ENCODE measurements at regions not wholly inside any gene's neighbourhood (a gene's known extent, or its start where the extent isn't known, plus 50 kb on each side); places are given as distances from the start of the nearest gene placed in this dataset.

GRCh38 chr6:145405006-145405551 is 330.2 kb downstream of the EPM2A start:
- WGBS = 83% methylated on average over 5 of the region's 5 CpGs
- TF ChIP-seq HNF4A (conservative IDR thresholded peaks at IDR 0.05) = no peak
- no peak for TF ChIP-seq RAD21 (IDR thresholded peaks at IDR 0.05)
- no peak for TF ChIP-seq FOXA2 (IDR thresholded peaks at IDR 0.05)
- no peak for TF ChIP-seq YY1 (IDR thresholded peaks at IDR 0.05)
- TF ChIP-seq JUND (IDR thresholded peaks at IDR 0.05) = no peak
- no peak for TF ChIP-seq EGR1 (IDR thresholded peaks at IDR 0.05; ENCODE audit: low read depth in 2 of 2)
- Histone ChIP-seq H3K36me3 (ENCODE audit: control insufficient read depth in 4 of 4, insufficient read depth in 3 of 4, low read depth in 1 of 4, low read length in 3 of 4) (no peaks in the 10 kb centered on the region), H3K9ac (ENCODE audit: low read depth in 1 of 2, low read length in 2 of 2) (no peak overlapping the region), H3K4me1 (ENCODE audit: control insufficient read depth in 4 of 4, insufficient read depth in 4 of 4, low read length in 3 of 4) (no peaks in the 10 kb centered on the region), H3K4me3 (ENCODE audit: low read depth in 1 of 3, low read length in 3 of 3) (no peak overlapping the region), H3K27me3 (ENCODE audit: control insufficient read depth in 4 of 4, insufficient read depth in 4 of 4, low read length in 3 of 4) (no peaks in the 10 kb centered on the region), H3K27ac (ENCODE audit: low read depth in 1 of 2, low read length in 2 of 2) (no peak overlapping the region), H3K9me3 (ENCODE audit: control insufficient read depth in 4 of 4, low read length in 3 of 4) (no peaks in the 10 kb centered on the region)
- no peak for DNase-seq (ENCODE audit: low spot score)

- no peaks in the 10 kb centered on the region for H3K36me3 ChIP-seq (ENCODE audit: control insufficient read depth in 4 of 4, insufficient read depth in 3 of 4, low read depth in 1 of 4, low read length in 3 of 4)
- DNase-seq (ENCODE audit: low spot score) = no peak
- H3K27ac ChIP-seq (ENCODE audit: low read depth in 1 of 2, low read length in 2 of 2) = no peak overlapping the region
- WGBS = 41% methylated on average over 4 of the region's 4 CpGs
- no peaks in the 10 kb centered on the region for H3K9me3 ChIP-seq (ENCODE audit: control insufficient read depth in 4 of 4, low read length in 3 of 4)
- TF ChIP-seq RXRA (IDR thresholded peaks at IDR 0.05) (no peak), EGR1 (IDR thresholded peaks at IDR 0.05; ENCODE audit: low read depth in 2 of 2) (no peak), CTCF (IDR thresholded peaks at IDR 0.05; ENCODE audit: low read depth, low read length, missing input control) (no peak), FOXA1 (IDR thresholded peaks at IDR 0.05) (no peak), HNF4G (IDR thresholded peaks at IDR 0.05) (no peak), HNF4A (conservative IDR thresholded peaks at IDR 0.05) (no peak), JUND (IDR thresholded peaks at IDR 0.05) (no peak), NR2F2 (IDR thresholded peaks at IDR 0.05) (no peak), SP1 (IDR thresholded peaks at IDR 0.05) (no peak), FOXA2 (IDR thresholded peaks at IDR 0.05) (no peak), GABPA (IDR thresholded peaks at IDR 0.05 in 1 of 2, conservative IDR thresholded peaks at IDR 0.05 in 1 of 2) (no peak), REST (IDR thresholded peaks at IDR 0.05) (no peak), RAD21 (IDR thresholded peaks at IDR 0.05) (no peak), ZBTB33 (IDR thresholded peaks at IDR 0.05) (no peak), ATF3 (IDR thresholded peaks at IDR 0.05) (no peak), MAX (IDR thresholded peaks at IDR 0.05) (no peak)
- no peaks in the 10 kb centered on the region for H3K27me3 ChIP-seq (ENCODE audit: control insufficient read depth in 4 of 4, insufficient read depth in 4 of 4, low read length in 3 of 4)
- no peak overlapping the region for H3K9ac ChIP-seq (ENCODE audit: low read depth in 1 of 2, low read length in 2 of 2)
- no peaks in the 10 kb centered on the region for H3K4me1 ChIP-seq (ENCODE audit: control insufficient read depth in 4 of 4, insufficient read depth in 4 of 4, low read length in 3 of 4)
- no peak overlapping the region for H3K4me3 ChIP-seq (ENCODE audit: low read depth in 1 of 3, low read length in 3 of 3)
Measured at GRCh38 chr6:145406783-145407182, 328.5 kb downstream of the EPM2A start.

Measured in liver (tissue), 8 donors.